NT2/D1 (cell line): ENCODE measurements at regions not wholly inside any gene's neighbourhood (a gene's known extent, or its start where the extent isn't known, plus 50 kb on each side); places are given as distances from the start of the nearest gene placed in this dataset.

ENCODE experiments used
- SUZ12 ChIP-seq: IDR thresholded peaks from 2 replicates; pipeline ENCODE4 v1.6.1; 2011; ENCODE audit not compliant: insufficient read length, insufficient read depth; ENCODE audit errors: extremely low read depth
- YY1 ChIP-seq: IDR thresholded peaks from 2 replicates; pipeline ENCODE4 v1.6.1; 2011; ENCODE audit not compliant: insufficient read length, insufficient read depth
- ZNF274 ChIP-seq: IDR thresholded peaks from 2 replicates; pipeline ENCODE4 v1.6.1; 2011; ENCODE audit warnings: mild to moderate bottlenecking, low read depth, low read length

- TF ChIP-seq ZNF274 (no peak), YY1 (no peak), SUZ12 (no peak)
Measured at GRCh38 chr12:30818562-30818961, 63.8 kb upstream of the CAPRIN2 start.
